ENCODE measurements at regions not wholly inside any gene's neighbourhood (a gene's known extent, or its start where the extent isn't known, plus 50 kb on each side); places are given as distances from the start of the nearest gene placed in this dataset.

- no peak overlapping the region for H3K4me3 Mint-ChIP-seq
- no peaks in the 10 kb centered on the region for H3K4me1 ChIP-seq (ENCODE audit: control insufficient read depth in 2 of 2, insufficient read depth in 2 of 2, low read length in 2 of 2)
- ATAC-seq (ENCODE audit: low read depth): no peak
Observed at GRCh38 chr12:97336900-97337751, 125.5 kb upstream of the RMST start.

More at GRCh38 chr12:97336900-97337751, 125.5 kb upstream of the RMST start:
- intact Hi-C loops (cut with micrococcal nuclease): no loop called here
- H2AFZ ChIP-seq (ENCODE audit: insufficient read depth, low read depth, low read length, poor library complexity, severe bottlenecking): no peak overlapping the region
- Mint-ChIP-seq H3K4me1 (no peaks in the 10 kb centered on the region), H3K27ac (no peak overlapping the region), H3K27me3 (peaks cover 22% of the 10 kb centered on the region), H3K9me3 (ENCODE audit: insufficient read depth) (no peaks in the 10 kb centered on the region)
- ChIA-PET CTCF (no interaction called here), POLR2A (no interaction called here)
- H3K36me3 ChIP-seq (replicated peaks in 1 of 2; ENCODE audit: control extremely low read depth in 1 of 2, control insufficient read depth in 1 of 2, extremely low read depth in 1 of 2, insufficient read depth in 2 of 2, low read length in 1 of 2): no peaks in the 10 kb centered on the region
- no peaks in the 10 kb centered on the region for H3K27me3 ChIP-seq (replicated peaks in 1 of 4; ENCODE audit: control extremely low read depth in 1 of 4, control insufficient read depth in 3 of 4, insufficient read depth in 4 of 4, low read length in 3 of 4)
- no peaks in the 10 kb centered on the region for H3K79me2 ChIP-seq (ENCODE audit: control insufficient read depth, insufficient read depth, low read length)
- H3K4me2 ChIP-seq (replicated peaks; ENCODE audit: low read depth, low read length, poor library complexity, severe bottlenecking): no peak overlapping the region
- no peak overlapping the region for H3K27ac ChIP-seq (ENCODE audit: low read length in 2 of 2)
- H4K20me1 ChIP-seq (ENCODE audit: control insufficient read depth, insufficient read depth, low read length, poor library complexity, severe bottlenecking): no peaks in the 10 kb centered on the region
- no peak for TF ChIP-seq EZH2 (IDR thresholded peaks at IDR 0.05; ENCODE audit: borderline replicate concordance, insufficient read depth, low read depth, low read length, poor library complexity, severe bottlenecking)
- TF ChIP-seq CTCF (IDR thresholded peaks at IDR 0.05): no peak
- no peak for DNase-seq
- no CpG with 5 or more reads among the region's 7 CpGs for WGBS (ENCODE audit: insufficient coverage)
- H3K4me3 ChIP-seq (ENCODE audit: control extremely low read depth in 1 of 5, extremely low read depth in 1 of 5, insufficient read depth in 1 of 5, low read depth in 2 of 5, low read length in 4 of 5): no peak overlapping the region
- no peaks in the 10 kb centered on the region for H3K9me3 ChIP-seq (ENCODE audit: control extremely low read depth in 1 of 3, control insufficient read depth in 2 of 3, insufficient read depth in 1 of 3, low read length in 2 of 3)
- no peak overlapping the region for H3K9ac ChIP-seq (ENCODE audit: low read length)

Measured in B cell (primary cell).